Limb (tissue), 2 donors: ENCODE measurements at regions not wholly inside any gene's neighbourhood (a gene's known extent, or its start where the extent isn't known, plus 50 kb on each side); places are given as distances from the start of the nearest gene placed in this dataset.
"Not testable (repeated sequence)": the region's sequence is repeated elsewhere in the genome, so short reads cannot be mapped to it uniquely, and the experiment has no call there.

Experiments
- DNase-seq, 2 donors: peaks; one replicate each; pipeline ENCODE4 v3.0.0-alpha.2; 2016; ENCODE audit errors: extremely low spot score in 2 of 2

DNA sequence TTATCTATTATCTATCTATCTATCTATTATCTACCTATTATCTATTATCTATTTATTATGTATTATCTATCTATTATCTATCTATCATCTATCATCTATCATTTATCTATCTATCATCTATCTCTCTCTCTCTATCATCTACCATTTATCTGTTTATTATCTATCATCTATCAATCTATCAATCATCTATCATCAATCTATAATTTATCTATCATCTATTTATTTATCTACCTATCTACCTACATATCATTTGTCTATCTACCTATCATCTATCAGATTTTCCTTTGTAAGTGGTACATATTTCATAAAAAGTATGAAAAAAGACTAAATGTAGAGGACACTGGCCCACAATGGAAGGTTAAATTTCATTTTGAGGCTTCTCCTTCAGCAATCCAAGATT lies 212.1 kb upstream of the EXOC2 start:
- no peak for DNase-seq

DNA sequence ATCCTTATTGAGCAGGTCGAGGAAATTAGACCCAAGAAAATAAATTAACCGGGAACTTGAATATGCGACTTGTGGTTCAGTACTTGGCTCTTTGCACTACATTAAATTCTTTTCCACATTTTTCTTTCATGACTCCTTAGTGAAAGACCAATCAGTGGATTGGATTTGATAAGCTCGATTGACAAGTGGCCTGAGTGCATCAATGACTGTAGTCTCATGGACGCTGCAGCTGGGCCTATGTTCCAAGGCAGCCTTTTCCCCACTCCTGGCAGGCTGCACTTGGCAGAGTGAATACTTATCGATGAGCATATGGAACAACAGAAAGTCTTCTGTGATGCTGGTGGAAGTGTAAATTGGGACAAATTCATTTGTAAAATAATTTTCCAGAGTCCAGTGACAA lies 210.8 kb upstream of the EXOC2 start:
- DNase-seq: no peak

DNA sequence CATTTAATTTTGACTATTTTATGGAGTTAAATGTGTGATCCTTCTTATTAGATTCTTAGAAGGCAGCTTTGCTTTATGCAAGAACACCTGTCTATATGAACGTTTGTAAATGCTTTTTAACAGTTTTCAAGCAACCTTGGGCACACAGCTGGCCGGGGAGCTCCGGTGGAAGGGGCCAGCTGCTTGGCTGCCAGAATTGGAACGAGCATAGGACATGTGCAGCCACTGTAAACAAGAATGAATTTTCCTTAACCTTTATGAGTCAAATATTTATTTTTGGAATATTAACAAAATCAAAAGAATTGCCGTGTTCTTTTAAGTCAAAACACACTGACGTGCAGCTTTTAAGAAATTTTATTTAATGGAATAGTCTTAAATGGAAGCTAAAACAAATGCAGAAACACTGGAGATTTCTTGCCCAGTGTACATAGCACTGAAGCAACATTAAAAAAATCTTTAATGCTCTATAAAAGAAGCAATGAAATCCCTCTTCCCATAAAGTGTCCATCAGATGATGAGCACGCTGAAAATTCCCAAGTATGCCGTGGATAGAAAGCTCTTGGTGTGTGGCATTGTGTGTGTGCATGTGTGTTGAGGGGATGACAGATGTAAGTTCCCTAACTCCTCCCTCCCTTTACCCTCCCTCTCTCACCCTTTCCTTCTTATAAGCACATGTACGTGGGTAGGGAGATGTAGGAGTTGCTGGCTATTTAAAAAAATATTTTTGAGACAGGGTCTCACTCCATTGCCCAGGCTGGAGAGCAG lies 208.9 kb upstream of the EXOC2 start:
- DNase-seq: no peak

DNA sequence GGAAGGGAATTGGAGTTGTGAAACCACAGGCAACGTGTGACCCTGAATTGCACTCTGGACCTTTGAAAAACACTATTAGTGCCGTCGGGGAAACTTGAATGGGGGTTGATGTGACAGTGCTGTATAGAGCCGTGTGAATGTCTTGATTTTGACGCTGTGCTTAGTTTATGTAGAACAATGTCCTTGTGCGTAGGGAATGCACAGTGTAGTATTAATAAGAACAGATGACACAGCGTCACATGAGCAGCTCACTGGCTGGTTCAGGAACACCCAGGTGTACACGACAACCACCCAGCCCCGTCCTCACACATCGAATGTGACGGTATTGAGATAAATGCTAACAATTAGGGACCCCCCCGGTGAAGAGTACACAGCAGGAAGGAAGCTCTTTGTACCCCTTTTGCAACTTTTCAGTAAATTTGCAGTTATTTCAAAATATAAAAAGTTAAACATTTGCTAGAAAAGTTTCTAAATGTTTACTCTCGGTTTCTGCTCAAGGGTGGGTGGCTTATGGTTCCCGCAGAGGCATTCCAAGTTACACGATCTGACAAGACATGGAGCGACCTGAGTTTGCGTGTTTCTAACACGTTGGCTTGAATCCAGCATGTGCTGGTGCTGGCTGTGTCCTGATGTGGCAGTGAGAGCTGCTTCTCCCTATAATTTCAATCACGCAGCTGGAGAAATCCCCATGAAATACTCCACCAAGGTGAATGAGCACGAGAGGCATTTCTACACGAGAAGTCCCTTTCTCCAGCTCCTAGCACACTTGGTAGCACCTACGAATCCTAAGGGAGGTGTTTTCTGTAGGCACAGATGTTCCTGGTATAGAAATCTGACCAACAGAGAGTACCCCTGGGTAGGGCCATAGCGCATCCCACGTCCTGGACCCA lies 208.0 kb upstream of the EXOC2 start:
- DNase-seq: no peak

DNA sequence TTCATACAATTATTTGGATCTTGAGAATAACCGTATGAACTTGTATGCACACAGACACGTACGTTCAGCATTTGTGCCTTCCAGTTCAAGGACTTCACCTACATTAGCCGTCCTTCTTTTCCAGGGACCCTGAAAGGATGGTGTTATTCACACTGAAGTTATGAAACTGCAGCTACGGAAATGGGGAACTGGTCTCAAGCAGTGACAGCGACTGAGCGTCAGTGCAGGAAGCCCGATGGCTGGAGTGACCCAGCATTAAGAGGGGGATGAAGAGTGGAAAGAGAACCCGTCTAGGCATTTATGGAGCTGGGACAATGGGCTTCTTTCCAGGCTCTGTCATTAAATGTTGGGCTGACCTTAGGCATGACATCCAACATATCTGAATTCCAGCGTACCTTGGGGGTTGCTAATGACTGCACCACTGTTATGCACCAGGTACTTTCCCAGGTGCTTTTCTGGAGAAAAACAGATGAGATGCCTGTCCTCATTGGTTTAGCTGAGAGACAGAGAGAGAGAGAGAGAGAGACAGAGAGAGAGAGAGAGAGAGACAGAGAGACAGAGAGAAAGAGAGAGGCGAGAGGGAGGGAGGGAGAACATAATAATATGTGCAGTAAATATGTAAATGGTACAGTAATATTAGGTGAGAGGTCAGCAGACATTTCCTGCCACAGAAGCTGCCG lies 204.7 kb upstream of the EXOC2 start:
- no peak for DNase-seq

DNA sequence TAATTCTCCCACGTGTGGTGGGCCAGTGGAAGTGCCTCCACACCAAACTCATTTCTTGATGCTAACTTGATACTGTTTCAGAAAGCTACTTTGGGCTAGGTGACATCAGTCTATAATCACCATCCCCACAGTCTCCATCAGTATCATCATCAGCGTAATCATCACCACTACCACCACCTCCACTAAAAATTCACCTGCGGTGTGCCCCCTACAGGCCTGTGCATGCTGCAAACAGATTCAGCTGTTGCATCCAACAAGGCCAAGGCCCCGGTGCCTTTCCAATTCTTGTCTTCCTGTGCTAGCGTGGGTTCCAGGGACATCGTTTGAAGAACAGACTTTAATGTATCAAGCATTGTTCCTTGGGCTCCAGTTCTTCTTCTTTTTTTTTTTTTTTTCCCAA lies 201.3 kb upstream of the EXOC2 start:
- no peak for DNase-seq

DNA sequence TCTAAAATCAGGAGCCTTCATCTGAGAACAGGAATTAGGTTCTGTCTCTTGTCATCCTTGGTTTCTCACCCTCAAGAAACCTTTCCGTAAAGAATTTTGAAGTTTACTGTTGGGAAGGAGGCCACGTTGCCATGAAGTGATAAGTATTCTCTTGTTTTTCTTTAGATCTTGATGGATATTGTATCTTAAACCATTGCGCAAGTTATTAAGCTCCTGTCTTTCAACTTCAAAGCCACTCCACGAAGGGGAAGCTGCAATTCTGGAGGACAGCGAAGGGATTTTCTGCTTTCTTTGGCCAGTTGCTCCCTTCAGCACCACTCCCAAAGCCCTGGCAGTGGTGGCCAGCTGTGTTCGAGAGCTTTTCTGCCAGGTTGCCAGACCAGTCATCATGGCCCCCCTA lies 198.1 kb upstream of the EXOC2 start:
- DNase-seq: no peak

DNA sequence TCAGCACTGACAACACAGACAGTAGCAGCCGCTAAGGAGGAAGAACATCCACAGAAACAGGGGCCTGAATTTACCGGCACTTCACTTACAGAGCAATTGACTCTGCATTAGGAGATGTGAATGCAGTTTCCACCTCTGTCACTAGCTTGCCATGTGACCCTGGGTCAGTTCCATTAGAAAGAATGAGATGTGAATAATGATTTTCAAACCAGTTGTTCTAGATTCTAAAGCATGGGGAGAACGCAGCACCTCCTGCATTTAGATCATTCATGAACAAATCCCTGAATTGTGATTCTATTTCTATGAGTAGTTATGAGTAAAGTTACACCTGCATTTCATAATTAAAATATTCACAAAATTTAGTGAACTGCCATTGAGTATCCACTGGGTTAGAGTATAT lies 197.3 kb upstream of the EXOC2 start:
- DNase-seq: no peak

DNA sequence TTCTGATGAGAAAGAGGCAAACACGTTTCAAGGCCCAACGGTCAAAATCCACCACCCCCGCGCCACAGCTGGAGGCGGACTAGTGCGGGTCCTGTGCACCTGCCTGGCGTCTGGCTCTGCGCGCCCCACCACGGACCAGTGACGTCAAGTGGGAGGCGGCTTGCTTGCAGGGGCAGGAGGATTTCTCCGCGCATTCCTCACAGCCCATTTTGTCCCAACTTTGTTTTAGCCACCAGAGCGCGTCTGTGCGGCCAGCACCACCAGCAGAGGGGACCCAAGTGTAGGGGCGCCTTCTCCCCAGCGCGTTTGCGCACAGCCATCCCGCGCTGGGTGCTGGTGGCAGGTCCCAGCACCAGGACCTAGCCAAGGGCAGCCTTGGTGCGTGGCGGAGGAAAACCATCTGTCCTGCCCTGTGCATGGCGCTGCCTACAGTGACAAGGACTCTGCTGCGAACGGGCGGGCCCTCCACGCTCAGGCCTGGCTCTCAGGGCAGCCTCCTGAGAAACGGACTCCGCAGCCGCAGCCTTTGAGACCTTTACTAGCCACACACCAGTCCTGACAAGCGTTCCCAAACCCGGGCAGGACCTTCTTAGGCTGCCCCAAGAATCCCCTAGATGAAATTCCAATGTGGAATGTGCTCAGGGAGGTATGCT lies 194.8 kb upstream of the EXOC2 start:
- no peak for DNase-seq

DNA sequence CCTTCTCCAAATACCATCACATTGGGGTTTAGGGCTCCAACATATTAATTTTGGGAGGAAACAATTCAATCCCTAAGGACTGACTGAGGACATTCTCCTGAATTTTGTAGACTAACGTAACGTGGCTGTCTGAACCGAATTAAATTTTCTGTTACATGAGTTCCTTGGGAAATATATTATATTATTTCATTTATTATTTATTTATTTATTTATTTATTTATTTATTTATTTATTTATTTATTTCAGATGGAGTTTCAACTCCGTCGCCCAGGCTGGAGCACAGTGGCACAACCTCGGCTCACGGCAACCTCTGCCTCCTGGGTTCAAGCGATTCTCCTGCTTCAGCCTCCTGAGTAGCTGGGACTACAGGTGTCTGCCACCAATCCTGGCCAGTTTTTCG lies 193.2 kb upstream of the EXOC2 start:
- not testable (repeated sequence) for DNase-seq

DNA sequence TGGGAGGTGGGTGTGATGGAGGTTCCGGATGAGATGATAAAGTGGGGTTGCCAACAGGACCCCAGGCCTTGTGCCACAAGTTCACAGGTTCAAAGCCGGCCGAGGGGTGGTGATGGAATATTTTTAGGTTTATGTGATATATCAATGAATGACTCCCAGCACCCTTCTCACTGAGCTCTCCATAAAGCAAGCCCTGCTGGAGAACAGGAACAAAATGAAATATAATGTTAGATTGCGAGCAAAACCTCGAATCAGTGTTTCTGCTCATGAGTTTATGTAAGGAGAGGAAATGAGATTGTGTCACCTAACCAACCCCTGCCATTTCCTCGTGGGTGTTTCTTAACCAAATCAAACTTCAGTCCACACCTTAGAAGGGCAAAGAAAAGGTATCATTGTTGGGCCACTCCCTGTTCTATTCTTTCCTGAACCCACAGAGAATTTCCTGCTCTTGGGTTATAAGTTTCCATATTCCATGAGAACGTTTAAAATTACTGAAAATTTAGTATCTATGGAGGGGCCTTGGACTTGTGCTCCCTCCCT lies 192.2 kb upstream of the EXOC2 start:
- no peak for DNase-seq

DNA sequence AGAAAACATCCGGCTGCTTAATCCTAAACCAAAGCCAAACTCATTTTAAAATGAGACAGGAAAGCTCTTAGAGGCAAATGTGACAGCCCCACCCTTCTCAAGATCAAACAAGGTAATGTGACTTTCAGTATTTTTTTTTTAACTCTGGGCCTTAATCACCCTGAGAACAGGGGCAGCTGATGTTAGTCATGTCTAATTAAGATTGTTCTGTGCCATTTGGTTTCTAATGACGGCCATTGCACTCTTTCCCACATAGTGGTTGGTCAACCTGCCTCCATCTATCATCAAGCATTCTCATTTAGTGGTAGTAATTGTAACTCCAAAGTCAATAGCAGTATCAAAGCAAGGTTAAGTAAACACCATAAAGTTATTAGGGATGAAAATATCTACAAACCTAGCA lies 191.6 kb upstream of the EXOC2 start:
- DNase-seq: no peak

DNA sequence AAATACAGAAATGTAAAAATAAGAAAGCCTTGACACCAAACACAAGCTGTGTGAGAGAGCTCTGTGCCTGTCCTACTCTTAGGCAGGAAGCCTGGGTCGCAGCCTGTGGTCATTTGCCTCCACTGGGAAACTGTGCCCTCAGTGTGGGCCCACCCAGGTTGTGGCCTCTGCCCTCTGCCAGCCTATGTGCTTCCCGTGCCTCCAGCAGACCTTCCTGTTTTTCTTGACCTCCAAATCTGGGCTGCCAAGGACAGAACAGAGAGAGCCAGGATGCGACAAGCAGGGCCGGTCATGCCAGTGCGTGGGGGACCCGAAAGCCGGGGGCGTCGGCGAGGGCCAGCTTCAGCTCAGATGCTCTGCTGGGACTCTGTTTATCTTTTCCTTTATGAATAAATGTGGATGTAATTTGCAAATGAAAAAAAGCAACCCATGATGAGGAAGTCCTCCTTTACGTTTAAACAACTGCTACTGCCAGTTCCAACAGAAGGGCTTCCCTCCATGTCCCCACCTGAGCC lies 189.2 kb upstream of the EXOC2 start:
- DNase-seq: no peak

DNA sequence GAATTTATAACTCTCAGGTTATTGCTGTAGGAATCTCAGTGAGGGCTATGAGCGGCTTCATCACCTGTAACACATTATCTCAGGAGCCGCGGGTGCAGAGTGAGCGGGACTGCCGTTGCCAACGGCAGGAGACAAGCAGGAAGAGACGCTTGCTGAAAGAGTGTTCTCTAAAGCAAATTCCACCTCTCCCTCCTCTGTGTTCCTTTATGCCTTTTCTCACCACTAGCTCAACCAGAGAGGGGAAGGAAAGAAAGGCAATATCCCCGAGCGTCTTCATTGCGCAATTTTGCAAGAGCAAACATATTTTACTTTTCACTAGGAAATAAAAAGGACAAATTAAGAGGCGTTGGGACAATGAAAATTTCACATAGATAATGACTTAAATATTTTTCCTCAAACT lies 185.2 kb upstream of the EXOC2 start:
- no peak for DNase-seq

DNA sequence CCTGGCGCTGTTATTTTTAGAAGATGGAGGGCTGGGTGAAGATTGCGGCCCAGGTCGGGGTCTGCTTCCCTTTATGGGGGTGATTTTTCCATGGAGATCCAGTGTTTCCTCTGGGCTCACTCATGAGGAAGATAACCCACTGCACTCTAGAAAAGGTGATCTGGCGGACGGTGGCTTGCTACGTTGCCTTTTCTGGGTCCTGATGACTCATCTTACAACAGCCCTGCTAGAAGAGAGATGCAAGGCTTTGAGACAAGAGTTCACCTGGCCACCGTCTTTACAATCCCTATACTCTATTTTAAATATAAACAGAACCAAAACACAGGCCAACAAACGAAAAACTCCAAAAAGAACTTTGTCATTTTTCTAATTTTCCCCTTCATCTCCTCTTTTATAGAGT lies 182.1 kb upstream of the EXOC2 start:
- no peak for DNase-seq

DNA sequence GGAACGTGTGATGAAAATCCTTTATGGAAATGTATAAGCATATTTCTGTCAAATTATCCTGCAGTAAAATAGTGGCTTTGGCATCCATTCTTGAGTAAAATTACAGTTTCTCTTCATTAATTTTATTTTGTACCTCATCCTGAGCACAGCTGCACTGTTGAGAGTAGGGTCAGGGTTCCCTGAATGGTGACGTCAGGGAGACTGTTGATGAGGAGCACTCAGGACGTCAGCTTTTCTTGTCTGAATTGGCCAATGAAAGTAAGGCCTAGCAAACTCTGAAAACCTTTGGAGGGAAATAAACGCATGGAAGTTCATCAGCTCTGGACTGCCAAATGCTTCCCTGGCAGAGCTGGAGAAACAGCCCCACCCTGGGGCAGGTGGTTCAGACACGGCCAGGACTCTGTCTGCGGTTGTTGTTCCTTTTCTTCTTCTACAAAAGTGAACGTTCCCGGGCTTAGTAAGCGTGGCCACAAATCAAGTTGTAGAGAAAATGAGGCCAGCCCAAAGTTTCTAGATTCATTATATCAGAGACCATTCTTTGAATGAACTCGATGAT lies 179.7 kb upstream of the EXOC2 start:
- no peak for DNase-seq

DNA sequence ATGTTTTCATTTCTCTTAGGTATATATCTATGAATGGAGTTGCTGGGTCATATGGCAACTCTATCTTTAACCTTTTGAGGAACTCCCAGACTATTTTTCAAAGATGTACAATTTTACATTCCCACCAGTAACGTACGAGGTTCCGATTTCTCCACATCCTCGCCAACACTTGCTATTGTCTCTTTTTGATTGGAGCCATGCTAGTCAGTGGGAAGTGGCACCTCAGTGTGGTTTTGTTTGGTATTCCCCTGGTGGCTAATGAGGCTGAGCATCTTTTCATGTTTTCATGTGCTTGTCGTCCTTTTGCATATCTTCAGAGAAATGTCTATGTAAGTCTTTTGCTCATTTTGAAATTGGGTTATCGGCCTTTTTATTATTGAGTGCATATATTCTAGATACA lies 178.6 kb upstream of the EXOC2 start:
- DNase-seq: no peak

DNA sequence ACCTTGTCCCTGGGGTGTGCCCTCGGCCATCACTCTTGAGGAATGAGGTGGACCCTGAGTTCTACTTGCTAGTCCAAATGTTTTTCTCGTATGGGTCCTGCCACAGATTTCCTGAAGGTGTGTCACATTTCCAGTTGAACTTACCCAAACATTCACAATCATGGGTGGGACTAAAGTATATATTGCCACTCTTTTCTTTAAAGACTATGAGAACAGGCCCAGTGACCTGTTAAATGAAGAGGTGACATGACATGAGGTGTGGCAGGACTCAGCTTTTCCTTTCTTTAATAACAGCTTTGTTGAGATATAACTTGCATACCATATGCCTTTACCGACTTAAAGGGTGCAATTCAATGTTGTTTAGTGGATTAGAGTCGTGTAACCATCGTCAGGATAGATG lies 177.2 kb upstream of the EXOC2 start:
- DNase-seq: no peak

DNA sequence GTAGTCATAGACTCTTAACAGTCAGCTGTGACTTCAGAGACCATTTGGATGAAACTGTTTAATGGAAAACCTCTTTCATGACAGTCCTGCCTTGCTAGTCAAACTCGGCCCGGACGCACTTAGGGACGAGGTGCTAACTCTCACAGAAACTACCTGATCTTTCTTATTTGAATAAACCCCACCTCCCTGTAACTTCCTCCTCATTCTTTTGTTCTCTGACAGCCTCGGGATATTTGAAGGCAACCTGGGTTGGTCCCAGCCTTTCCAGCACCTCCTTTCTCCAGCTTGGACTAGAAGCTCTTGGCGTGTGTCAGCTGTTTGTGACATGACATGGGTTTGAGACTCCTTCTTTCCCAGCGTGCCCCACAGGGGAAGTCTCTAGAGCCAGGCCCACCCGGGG lies 175.3 kb upstream of the EXOC2 start:
- DNase-seq: no peak

DNA sequence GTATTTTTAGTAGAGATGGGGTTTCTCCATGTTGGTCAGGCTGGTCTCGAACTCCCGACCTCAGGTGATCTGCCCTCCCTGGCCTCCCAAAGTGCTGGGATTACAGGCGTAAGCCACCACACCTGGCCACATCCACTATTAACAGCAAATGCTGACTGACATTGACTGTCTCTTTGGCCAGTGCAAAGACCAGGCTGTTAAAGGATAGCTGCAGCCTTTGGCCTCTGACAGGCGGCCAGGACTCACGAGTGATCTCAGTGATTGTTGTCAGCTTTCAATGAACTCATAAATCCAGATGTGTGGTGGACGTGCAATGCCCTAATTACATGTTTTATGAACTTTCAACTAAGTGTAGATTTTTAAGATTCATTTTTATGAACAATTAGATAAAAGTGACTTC lies 174.4 kb upstream of the EXOC2 start:
- no peak for DNase-seq

DNA sequence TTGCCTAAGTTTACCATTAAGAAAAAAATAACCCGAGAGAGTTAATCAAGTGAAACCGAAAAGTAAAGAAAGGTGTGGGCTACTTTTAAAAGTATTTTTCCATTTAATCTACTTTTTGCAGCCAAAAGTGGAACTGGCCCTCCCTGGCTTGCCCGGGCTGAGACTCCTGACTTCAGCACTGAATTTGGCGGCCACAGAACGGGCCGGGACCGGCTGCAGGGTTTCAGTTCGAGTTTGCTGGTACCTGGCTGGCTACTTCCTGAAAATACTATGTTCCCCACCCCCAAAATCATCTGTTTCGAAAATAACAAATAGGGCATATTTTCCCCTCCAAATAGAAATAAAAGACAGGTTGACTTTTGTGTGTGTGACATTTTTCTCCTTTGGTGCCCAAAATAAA lies 173.4 kb upstream of the EXOC2 start:
- DNase-seq: no peak
